ENCODE measurements at regions not wholly inside any gene's neighbourhood (a gene's known extent, or its start where the extent isn't known, plus 50 kb on each side); places are given as distances from the start of the nearest gene placed in this dataset.

DNA sequence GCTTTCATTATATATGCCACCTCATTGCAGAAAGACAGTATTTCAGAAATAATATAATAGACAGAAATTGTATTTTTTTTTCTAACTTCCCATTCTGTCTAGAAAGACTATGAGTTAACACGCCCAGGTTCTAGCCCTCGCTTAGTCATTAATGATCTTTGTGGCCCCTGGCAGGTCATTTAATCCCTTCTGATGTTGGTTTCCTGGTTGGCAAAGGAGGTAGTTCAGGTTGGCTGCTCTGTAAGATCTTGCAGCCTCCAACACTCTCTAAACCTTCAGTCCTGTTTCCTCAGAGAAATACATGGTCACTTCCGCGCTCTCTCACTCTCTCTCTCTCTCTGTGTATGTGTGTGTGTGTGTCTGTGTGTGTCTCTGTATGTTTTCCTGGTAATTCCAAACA, 156.3 kb upstream of the NOCT start:
- no peak for TF ChIP-seq POLR2A (IDR thresholded peaks at IDR 0.05; ENCODE audit: low read depth, low read length)
- no peak for TF ChIP-seq POLR2AphosphoS5 (IDR thresholded peaks at IDR 0.05; ENCODE audit: low read depth, low read length)
- no peak for TF ChIP-seq TAF1 (IDR thresholded peaks at IDR 0.05; ENCODE audit: low read depth, low read length)
- TF ChIP-seq POU2F2 (IDR thresholded peaks at IDR 0.05; ENCODE audit: low read depth, low read length) = no peak
- no peak for TF ChIP-seq SPI1 (IDR thresholded peaks at IDR 0.05; ENCODE audit: low read depth, low read length)
- no peak for TF ChIP-seq PAX5 (IDR thresholded peaks at IDR 0.05; ENCODE audit: insufficient read depth, low read length, severe bottlenecking)

Data from GM12891 (cell line).